Erythroblast (primary cell): ENCODE measurements at regions not wholly inside any gene's neighbourhood (a gene's known extent, or its start where the extent isn't known, plus 50 kb on each side); places are given as distances from the start of the nearest gene placed in this dataset.

Source experiments
- DNase-seq, 2 experiments: peaks; one replicate each; lab custom pipeline; 2025; lab: John Stamatoyannopoulos, UW
- GATA1 ChIP-seq: IDR thresholded peaks from 2 replicates; pipeline ENCODE4 v1.6.1; 2011; ENCODE audit warnings: low read depth, mild to moderate bottlenecking, control low read depth, low read length, moderate library complexity
- POLR2A ChIP-seq: IDR thresholded peaks from 2 replicates; pipeline ENCODE4 v1.6.1; 2011; ENCODE audit warnings: mild to moderate bottlenecking, low read length

- TF ChIP-seq GATA1, result no peak
- TF ChIP-seq POLR2A, result no peak
- DNase-seq, result no peak
Measured at GRCh38 chr1:81330521-81330920, 470.2 kb upstream of the ADGRL2 start.

GRCh38 chr1:81330111-81330510 lies 470.6 kb upstream of the ADGRL2 start:
- DNase-seq, result no peak
- TF ChIP-seq GATA1, result no peak
- no peak for TF ChIP-seq POLR2A

- no peak for DNase-seq
- TF ChIP-seq POLR2A (no peak), GATA1 (no peak)
Measured at GRCh38 chr1:81329041-81329440, 471.7 kb upstream of the ADGRL2 start.

GRCh38 chr1:81327743-81328142 lies 473.0 kb upstream of the ADGRL2 start:
- no peak for DNase-seq
- TF ChIP-seq GATA1 (no peak), POLR2A (no peak)

- TF ChIP-seq POLR2A, result no peak
- no peak for TF ChIP-seq GATA1
- no peak for DNase-seq
Measured at GRCh38 chr1:81327103-81327710, 473.5 kb upstream of the ADGRL2 start.

- no peak for TF ChIP-seq POLR2A
- TF ChIP-seq GATA1, result no peak
- no peak for DNase-seq
Measured at GRCh38 chr1:81326212-81326611, 474.5 kb upstream of the ADGRL2 start.

- no peak for TF ChIP-seq POLR2A
- no peak for TF ChIP-seq GATA1
- DNase-seq, result no peak
Measured at GRCh38 chr1:81325397-81325796, 475.3 kb upstream of the ADGRL2 start.

GRCh38 chr1:81323862-81324261 lies 476.9 kb upstream of the ADGRL2 start:
- TF ChIP-seq POLR2A (no peak), GATA1 (no peak)
- no peak for DNase-seq

- TF ChIP-seq GATA1 (no peak), POLR2A (no peak)
- DNase-seq, result no peak
Measured at GRCh38 chr1:81317191-81317590, 483.5 kb upstream of the ADGRL2 start.

GRCh38 chr1:81314513-81315233 lies 486.1 kb upstream of the ADGRL2 start:
- TF ChIP-seq POLR2A, result no peak
- no peak for TF ChIP-seq GATA1
- DNase-seq, result no peak

- DNase-seq, result no peak
- TF ChIP-seq POLR2A, result no peak
Measured at GRCh38 chr1:81313289-81313688, 487.4 kb upstream of the ADGRL2 start.

GRCh38 chr1:81312272-81312754 lies 488.4 kb upstream of the ADGRL2 start:
- no peak for DNase-seq
- no peak for TF ChIP-seq POLR2A
- TF ChIP-seq GATA1, result no peak

- no peak for DNase-seq
- TF ChIP-seq GATA1 (no peak), POLR2A (no peak)
Measured at GRCh38 chr1:81310250-81310649, 490.5 kb upstream of the ADGRL2 start.

GRCh38 chr1:81308191-81308590 lies 492.5 kb upstream of the ADGRL2 start:
- no peak for DNase-seq
- no peak for TF ChIP-seq GATA1
- TF ChIP-seq POLR2A, result no peak
